GM23248 (cell line): ENCODE measurements at regions not wholly inside any gene's neighbourhood (a gene's known extent, or its start where the extent isn't known, plus 50 kb on each side); places are given as distances from the start of the nearest gene placed in this dataset.

Experiments
- EZH2 ChIP-seq: fragments of 200-600 bp; sonication (generic); IDR thresholded peaks from 2 replicates; pipeline ENCODE4 v1.6.1; 2018; ENCODE audit warnings: antibody characterized with exemption, mild to moderate bottlenecking; ENCODE audit not compliant: insufficient read depth, poor library complexity, severe bottlenecking
- EZH2phosphoT487 ChIP-seq: fragments of 200-600 bp; sonication (generic); IDR thresholded peaks from 2 replicates; pipeline ENCODE4 v1.6.1; 2018; ENCODE audit warnings: antibody characterized with exemption, moderate library complexity, mild to moderate bottlenecking, low read depth; ENCODE audit not compliant: insufficient read depth

DNA sequence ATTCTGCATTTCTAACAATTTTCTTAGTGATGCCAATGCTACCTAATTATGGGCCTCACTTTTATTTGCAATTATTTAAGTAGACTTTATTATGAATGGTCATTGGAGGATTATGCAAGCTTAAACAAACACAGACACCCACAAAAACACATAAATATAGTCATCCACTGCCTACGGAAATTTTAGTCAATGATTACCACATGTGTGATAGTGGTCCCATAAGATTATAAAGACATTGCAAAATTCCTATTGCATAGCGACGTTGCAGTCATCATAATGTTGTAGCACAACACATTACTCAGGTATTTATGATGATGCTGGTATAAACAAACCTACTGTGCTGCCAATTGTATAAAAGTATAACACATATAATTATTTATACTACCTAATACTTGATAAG lies 247.8 kb upstream of the ALCAM start:
- TF ChIP-seq EZH2 = no peak
- peak; percentile 96 for TF ChIP-seq EZH2phosphoT487
